ENCODE measurements at regions not wholly inside any gene's neighbourhood (a gene's known extent, or its start where the extent isn't known, plus 50 kb on each side); places are given as distances from the start of the nearest gene placed in this dataset.
"Not testable (repeated sequence)": the region's sequence is repeated elsewhere in the genome, so short reads cannot be mapped to it uniquely, and the experiment has no call there.

- H3K27me3 ChIP-seq (ENCODE audit: control insufficient read depth, insufficient read depth, low read length); FAIRE-seq; DNase-seq (ENCODE audit: low read depth); H3K36me3 ChIP-seq (ENCODE audit: control insufficient read depth, insufficient read depth, low read length); H3K4me3 ChIP-seq (ENCODE audit: low read depth, low read length): not testable (repeated sequence)
These were observed 152.8 kb upstream of the PLGLB1 start for GRCh38 chr2:87174454-87174853.

- not testable (repeated sequence) for FAIRE-seq; H3K27me3 ChIP-seq (ENCODE audit: control insufficient read depth, insufficient read depth, low read length); H3K4me3 ChIP-seq (ENCODE audit: low read depth, low read length); H3K36me3 ChIP-seq (ENCODE audit: control insufficient read depth, insufficient read depth, low read length); DNase-seq (ENCODE audit: low read depth)
These were observed 161.7 kb upstream of the PLGLB1 start for GRCh38 chr2:87183373-87183772.

- H3K36me3 ChIP-seq (ENCODE audit: control insufficient read depth, insufficient read depth, low read length); DNase-seq (ENCODE audit: low read depth); H3K4me3 ChIP-seq (ENCODE audit: low read depth, low read length); H3K27me3 ChIP-seq (ENCODE audit: control insufficient read depth, insufficient read depth, low read length); FAIRE-seq: not testable (repeated sequence)
These were observed 162.6 kb upstream of the PLGLB1 start for GRCh38 chr2:87184260-87184659.

GRCh38 chr2:87189214-87189613, 167.6 kb upstream of the PLGLB1 start:
- not testable (repeated sequence) for FAIRE-seq; DNase-seq (ENCODE audit: low read depth); H3K36me3 ChIP-seq (ENCODE audit: control insufficient read depth, insufficient read depth, low read length); H3K4me3 ChIP-seq (ENCODE audit: low read depth, low read length); H3K27me3 ChIP-seq (ENCODE audit: control insufficient read depth, insufficient read depth, low read length)

- FAIRE-seq; H3K36me3 ChIP-seq (ENCODE audit: control insufficient read depth, insufficient read depth, low read length); H3K27me3 ChIP-seq (ENCODE audit: control insufficient read depth, insufficient read depth, low read length); DNase-seq (ENCODE audit: low read depth); H3K4me3 ChIP-seq (ENCODE audit: low read depth, low read length): not testable (repeated sequence)
These were observed 171.7 kb upstream of the PLGLB1 start for GRCh38 chr2:87193336-87193735.

- DNase-seq (ENCODE audit: low read depth); FAIRE-seq: not testable (repeated sequence)
These were observed 172.8 kb upstream of the PLGLB1 start for GRCh38 chr2:87194254-87194999.

GRCh38 chr2:87196720-87197388, 175.2 kb upstream of the PLGLB1 start:
- H3K4me3 ChIP-seq (ENCODE audit: low read depth, low read length); H3K27me3 ChIP-seq (ENCODE audit: control insufficient read depth, insufficient read depth, low read length); H3K36me3 ChIP-seq (ENCODE audit: control insufficient read depth, insufficient read depth, low read length); FAIRE-seq; DNase-seq (ENCODE audit: low read depth): not testable (repeated sequence)

More at GRCh38 chr2:87194254-87194999, 172.8 kb upstream of the PLGLB1 start:
- not testable (repeated sequence) for H3K27me3 ChIP-seq (ENCODE audit: control insufficient read depth, insufficient read depth, low read length); H3K36me3 ChIP-seq (ENCODE audit: control insufficient read depth, insufficient read depth, low read length); H3K4me3 ChIP-seq (ENCODE audit: low read depth, low read length)

- not testable (repeated sequence) for DNase-seq (ENCODE audit: low read depth); H3K27me3 ChIP-seq (ENCODE audit: control insufficient read depth, insufficient read depth, low read length); FAIRE-seq; H3K4me3 ChIP-seq (ENCODE audit: low read depth, low read length); H3K36me3 ChIP-seq (ENCODE audit: control insufficient read depth, insufficient read depth, low read length)
These were observed 176.8 kb upstream of the PLGLB1 start for GRCh38 chr2:87198422-87198821.

GRCh38 chr2:87199228-87199627, 177.6 kb upstream of the PLGLB1 start:
- FAIRE-seq; H3K4me3 ChIP-seq (ENCODE audit: low read depth, low read length); DNase-seq (ENCODE audit: low read depth); H3K27me3 ChIP-seq (ENCODE audit: control insufficient read depth, insufficient read depth, low read length); H3K36me3 ChIP-seq (ENCODE audit: control insufficient read depth, insufficient read depth, low read length): not testable (repeated sequence)

GRCh38 chr2:87204569-87205147, 183.0 kb upstream of the PLGLB1 start:
- not testable (repeated sequence) for H3K4me3 ChIP-seq (ENCODE audit: low read depth, low read length); FAIRE-seq; H3K27me3 ChIP-seq (ENCODE audit: control insufficient read depth, insufficient read depth, low read length); DNase-seq (ENCODE audit: low read depth); H3K36me3 ChIP-seq (ENCODE audit: control insufficient read depth, insufficient read depth, low read length)

GRCh38 chr2:87212938-87213337, 191.3 kb upstream of the PLGLB1 start:
- not testable (repeated sequence) for FAIRE-seq; H3K36me3 ChIP-seq (ENCODE audit: control insufficient read depth, insufficient read depth, low read length); H3K4me3 ChIP-seq (ENCODE audit: low read depth, low read length); DNase-seq (ENCODE audit: low read depth); H3K27me3 ChIP-seq (ENCODE audit: control insufficient read depth, insufficient read depth, low read length)

GRCh38 chr2:87217005-87217404, 195.4 kb upstream of the PLGLB1 start:
- not testable (repeated sequence) for H3K27me3 ChIP-seq (ENCODE audit: control insufficient read depth, insufficient read depth, low read length); DNase-seq (ENCODE audit: low read depth); H3K4me3 ChIP-seq (ENCODE audit: low read depth, low read length); FAIRE-seq; H3K36me3 ChIP-seq (ENCODE audit: control insufficient read depth, insufficient read depth, low read length)

Measured in bronchial epithelial cell (primary cell).